MM.1S (cell line): ENCODE measurements at regions not wholly inside any gene's neighbourhood (a gene's known extent, or its start where the extent isn't known, plus 50 kb on each side); places are given as distances from the start of the nearest gene placed in this dataset.

ENCODE experiments used
- DNase-seq: peaks from one replicate; pipeline ENCODE4 v3.0.0-alpha.2; 2015
- H2AFZ ChIP-seq: fragments of 300-600 bp; sonication (generic); 2 replicates; pipeline ENCODE4 v1.6.0; 2016; ENCODE audit warnings: antibody characterized with exemption, low read length
- H3F3A ChIP-seq: fragments of 300-600 bp; sonication (generic); 2 replicates; pipeline ENCODE4 v1.6.1; 2016; ENCODE audit warnings: mild to moderate bottlenecking, antibody characterized with exemption, low read length, moderate library complexity, mixed read lengths; ENCODE audit not compliant: insufficient read depth
- H3K27ac ChIP-seq: fragments of 300-600 bp; sonication (generic); 2 replicates; pipeline ENCODE4 v1.5.1; 2016; ENCODE audit warnings: mild to moderate bottlenecking, low read length
- H3K27me3 ChIP-seq: fragments of 300-600 bp; sonication (generic); replicated peaks from 2 replicates; pipeline ENCODE4 v1.6.0; 2016; ENCODE audit warnings: low read length; ENCODE audit not compliant: insufficient read depth
- H3K36me3 ChIP-seq: fragments of 300-600 bp; sonication (generic); replicated peaks from 2 replicates; pipeline ENCODE4 v1.6.1; 2016; ENCODE audit warnings: mild to moderate bottlenecking, low read length, mixed read lengths; ENCODE audit not compliant: insufficient read depth
- H3K4me1 ChIP-seq: fragments of 300-600 bp; sonication (generic); 2 replicates; pipeline ENCODE4 v1.6.1; 2016; ENCODE audit warnings: low read length, mixed read lengths
- H3K4me2 ChIP-seq: fragments of 300-600 bp; sonication (generic); 2 replicates; pipeline ENCODE4 v1.6.0; 2016; ENCODE audit warnings: low read depth, low read length
- H3K4me3 ChIP-seq: fragments of 300-600 bp; sonication (generic); 2 replicates; pipeline ENCODE4 v1.5.1; 2016; ENCODE audit warnings: low read length, mixed read lengths
- H3K79me2 ChIP-seq: fragments of 300-600 bp; sonication (generic); 2 replicates; pipeline ENCODE4 v1.6.1; 2016; ENCODE audit warnings: mixed run types, low read length, mixed read lengths
- H3K9ac ChIP-seq: fragments of 300-600 bp; sonication (generic); 2 replicates; pipeline ENCODE4 v1.6.1; 2016; ENCODE audit warnings: low read length, mixed read lengths
- H3K9me2 ChIP-seq: fragments of 300-600 bp; sonication (generic); replicated peaks from 2 replicates; pipeline ENCODE4 v1.6.1; 2016; ENCODE audit warnings: mild to moderate bottlenecking, low read length, mixed read lengths; ENCODE audit not compliant: insufficient read depth
- H3K9me3 ChIP-seq: fragments of 300-600 bp; sonication (generic); replicated peaks from 2 replicates; pipeline ENCODE4 v1.6.1; 2016; ENCODE audit warnings: mild to moderate bottlenecking, low read length, mixed read lengths; ENCODE audit not compliant: insufficient read depth
- H4K20me1 ChIP-seq: fragments of 300-600 bp; sonication (generic); 2 replicates; pipeline ENCODE4 v1.6.1; 2016; ENCODE audit warnings: mild to moderate bottlenecking, low read length, moderate library complexity, mixed read lengths; ENCODE audit not compliant: insufficient read depth
- EZH2 ChIP-seq: fragments of 300-600 bp; sonication (generic); optimal IDR thresholded peaks from 2 replicates; pipeline ENCODE3; 2017; ENCODE audit warnings: low read depth, mild to moderate bottlenecking, antibody characterized with exemption, low read length, mixed read lengths
- EZH2phosphoT487 ChIP-seq: fragments of 300-600 bp; sonication (generic); IDR thresholded peaks from 2 replicates; pipeline ENCODE4 v1.6.1; 2018; ENCODE audit warnings: antibody characterized with exemption, low read length
- TF ChIP-seq, protein P1 (sequence below): fragments of 300-600 bp; sonication (generic); IDR thresholded peaks from 2 replicates; pipeline ENCODE4 v1.5.1; 2016; ENCODE audit warnings: antibody characterized with exemption, low read length, mixed read lengths

GRCh38 chr12:30126944-30127343 is 343.2 kb upstream of the TMTC1 start:
- TF ChIP-seq, protein P1, sequence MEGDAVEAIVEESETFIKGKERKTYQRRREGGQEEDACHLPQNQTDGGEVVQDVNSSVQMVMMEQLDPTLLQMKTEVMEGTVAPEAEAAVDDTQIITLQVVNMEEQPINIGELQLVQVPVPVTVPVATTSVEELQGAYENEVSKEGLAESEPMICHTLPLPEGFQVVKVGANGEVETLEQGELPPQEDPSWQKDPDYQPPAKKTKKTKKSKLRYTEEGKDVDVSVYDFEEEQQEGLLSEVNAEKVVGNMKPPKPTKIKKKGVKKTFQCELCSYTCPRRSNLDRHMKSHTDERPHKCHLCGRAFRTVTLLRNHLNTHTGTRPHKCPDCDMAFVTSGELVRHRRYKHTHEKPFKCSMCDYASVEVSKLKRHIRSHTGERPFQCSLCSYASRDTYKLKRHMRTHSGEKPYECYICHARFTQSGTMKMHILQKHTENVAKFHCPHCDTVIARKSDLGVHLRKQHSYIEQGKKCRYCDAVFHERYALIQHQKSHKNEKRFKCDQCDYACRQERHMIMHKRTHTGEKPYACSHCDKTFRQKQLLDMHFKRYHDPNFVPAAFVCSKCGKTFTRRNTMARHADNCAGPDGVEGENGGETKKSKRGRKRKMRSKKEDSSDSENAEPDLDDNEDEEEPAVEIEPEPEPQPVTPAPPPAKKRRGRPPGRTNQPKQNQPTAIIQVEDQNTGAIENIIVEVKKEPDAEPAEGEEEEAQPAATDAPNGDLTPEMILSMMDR, result no peak
- no peak for TF ChIP-seq EZH2phosphoT487
- no peak for TF ChIP-seq EZH2
- DNase-seq, result no peak

DNA sequence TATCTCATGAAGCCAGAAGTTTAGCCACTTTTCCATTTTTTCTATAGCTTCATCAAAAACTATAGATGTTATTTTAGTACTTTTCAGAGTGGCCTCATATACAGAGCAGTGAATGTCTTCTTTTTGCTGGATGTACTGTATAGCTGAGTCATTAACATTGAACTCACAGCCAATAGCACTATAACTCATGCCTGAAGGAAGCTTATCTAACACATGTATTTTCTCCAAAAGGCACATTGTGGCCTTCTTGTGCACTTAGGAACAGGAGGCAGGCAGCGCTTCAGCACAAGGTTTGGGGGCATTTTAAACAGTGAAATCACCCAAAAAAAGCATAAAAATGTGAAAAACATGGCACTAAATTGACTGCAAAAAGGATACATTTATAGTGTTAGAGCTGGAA is 336.8 kb upstream of the TMTC1 start:
- Histone ChIP-seq H4K20me1 (no peaks in the 10 kb centered on the region), H3K4me2 (no peak overlapping the region), H3K27me3 (no peaks in the 10 kb centered on the region), H3K9me2 (no peaks in the 10 kb centered on the region), H3K9ac (no peak overlapping the region), H3K27ac (no peak overlapping the region), H3K79me2 (no peaks in the 10 kb centered on the region), H3F3A (no peaks in the 10 kb centered on the region), H3K36me3 (no peaks in the 10 kb centered on the region), H3K4me1 (no peaks in the 10 kb centered on the region), H3K9me3 (no peaks in the 10 kb centered on the region), H3K4me3 (no peak overlapping the region), H2AFZ (no peak overlapping the region)
- no peak for TF ChIP-seq EZH2
- no peak for DNase-seq

More at GRCh38 chr12:30126944-30127343, 343.2 kb upstream of the TMTC1 start:
- H2AFZ ChIP-seq, result no peak overlapping the region
- H3K27me3 ChIP-seq, result no peaks in the 10 kb centered on the region
- no peaks in the 10 kb centered on the region for H3K4me1 ChIP-seq
- no peak overlapping the region for H3K9ac ChIP-seq
- H3K36me3 ChIP-seq, result no peaks in the 10 kb centered on the region
- H4K20me1 ChIP-seq, result no peaks in the 10 kb centered on the region
- H3K9me3 ChIP-seq, result no peaks in the 10 kb centered on the region
- no peak overlapping the region for H3K27ac ChIP-seq
- no peaks in the 10 kb centered on the region for H3K9me2 ChIP-seq
- H3K4me3 ChIP-seq, result no peak overlapping the region
- H3F3A ChIP-seq, result no peaks in the 10 kb centered on the region
- H3K4me2 ChIP-seq, result no peak overlapping the region
- no peaks in the 10 kb centered on the region for H3K79me2 ChIP-seq

DNA sequence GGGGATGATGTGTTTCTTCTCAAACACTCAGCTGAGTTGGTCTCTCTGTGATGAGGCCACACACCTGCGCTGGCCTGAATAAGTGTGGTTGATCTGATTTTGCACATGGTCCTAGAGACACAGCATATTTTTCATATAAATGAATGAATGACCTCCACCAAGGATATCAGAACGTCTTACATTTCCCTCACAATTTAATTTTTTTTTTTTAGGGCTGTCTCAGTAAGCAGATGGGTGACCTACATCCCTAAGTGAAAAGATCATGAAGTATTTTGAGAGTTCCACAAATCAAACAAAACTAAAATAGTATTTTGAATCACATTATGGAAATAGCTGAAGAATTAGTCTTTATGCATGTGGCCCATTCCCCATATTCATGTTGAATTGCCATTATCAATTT is 333.7 kb upstream of the TMTC1 start:
- TF ChIP-seq EZH2 (no peak), EZH2phosphoT487 (no peak)
- TF ChIP-seq, protein P1, result no peak
- no peaks in the 10 kb centered on the region for H3K9me2 ChIP-seq
- H3F3A ChIP-seq, result no peaks in the 10 kb centered on the region
- H3K27me3 ChIP-seq, result no peaks in the 10 kb centered on the region
- no peaks in the 10 kb centered on the region for H3K79me2 ChIP-seq
- no peaks in the 10 kb centered on the region for H3K9me3 ChIP-seq
- no peak overlapping the region for H2AFZ ChIP-seq
- no peak overlapping the region for H3K27ac ChIP-seq
- DNase-seq, result no peak
- H3K4me2 ChIP-seq, result no peak overlapping the region
- no peaks in the 10 kb centered on the region for H4K20me1 ChIP-seq
- H3K36me3 ChIP-seq, result no peaks in the 10 kb centered on the region
- no peak overlapping the region for H3K4me3 ChIP-seq
- H3K4me1 ChIP-seq, result no peaks in the 10 kb centered on the region
- no peak overlapping the region for H3K9ac ChIP-seq

DNA sequence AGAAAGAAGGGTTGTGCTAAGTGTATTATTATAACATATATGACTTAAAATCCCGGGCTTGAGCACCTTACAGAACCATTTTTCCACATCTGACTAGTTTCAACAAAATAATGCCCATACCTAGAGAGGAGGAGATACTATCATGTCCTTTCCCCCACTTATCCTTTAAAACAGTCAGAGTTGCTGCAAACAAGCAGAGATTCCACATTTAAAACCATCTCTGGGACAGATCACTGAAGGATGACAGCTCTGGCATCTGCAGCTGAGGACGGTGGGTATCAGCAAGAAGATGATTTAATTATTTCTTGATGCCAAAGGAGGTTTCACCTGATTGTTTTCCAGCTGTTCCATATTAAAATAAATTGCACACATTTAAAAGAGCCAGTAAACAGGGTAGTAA is 328.0 kb upstream of the TMTC1 start:
- no peaks in the 10 kb centered on the region for H3F3A ChIP-seq
- H3K9me2 ChIP-seq, result no peaks in the 10 kb centered on the region
- no peak overlapping the region for H2AFZ ChIP-seq
- H3K27ac ChIP-seq, result no peak overlapping the region
- H3K27me3 ChIP-seq, result no peaks in the 10 kb centered on the region
- H3K4me2 ChIP-seq, result no peak overlapping the region
- no peak for DNase-seq
- no peak overlapping the region for H3K4me3 ChIP-seq
- H4K20me1 ChIP-seq, result no peaks in the 10 kb centered on the region
- no peaks in the 10 kb centered on the region for H3K9me3 ChIP-seq
- no peak for TF ChIP-seq EZH2
- TF ChIP-seq, protein P1, result no peak
- TF ChIP-seq EZH2phosphoT487, result no peak
- no peaks in the 10 kb centered on the region for H3K79me2 ChIP-seq
- H3K4me1 ChIP-seq, result no peaks in the 10 kb centered on the region
- no peak overlapping the region for H3K9ac ChIP-seq
- no peaks in the 10 kb centered on the region for H3K36me3 ChIP-seq
